Suppressor macrophage treated with lipopolysaccharide for 4 hours (primary cell): ENCODE measurements at regions not wholly inside any gene's neighbourhood (a gene's known extent, or its start where the extent isn't known, plus 50 kb on each side); places are given as distances from the start of the nearest gene placed in this dataset.

ENCODE experiments used
- DNase-seq: peaks from one replicate; pipeline ENCODE4 v3.0.0-alpha.2; 2020

DNA sequence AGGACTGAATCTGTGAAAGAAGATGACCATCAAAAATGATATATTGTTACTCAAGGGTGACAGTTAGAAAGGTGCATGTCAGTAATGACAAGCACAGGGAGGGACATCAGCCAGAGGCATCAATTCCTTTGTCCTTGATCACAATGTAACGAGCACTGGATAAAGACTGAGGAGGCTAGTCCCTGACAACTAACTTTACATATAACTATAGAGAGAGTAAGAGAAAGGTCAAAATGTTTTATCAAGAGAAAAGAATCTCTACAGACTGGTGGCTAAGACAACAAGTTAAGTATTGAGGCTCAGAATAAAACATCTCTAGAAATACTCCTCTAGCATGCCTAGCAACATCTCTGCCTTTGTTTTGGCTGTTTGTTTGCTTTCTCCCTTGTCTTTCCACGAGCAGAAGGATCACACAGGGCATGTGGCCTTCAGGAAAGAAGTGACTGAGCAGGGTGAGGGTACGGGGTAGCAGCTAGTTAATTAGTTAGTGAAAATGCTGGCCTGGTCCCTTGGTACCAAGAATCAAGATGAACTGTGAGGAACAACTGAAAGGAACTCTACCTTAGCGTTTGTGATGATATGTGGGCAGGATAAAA is 724.1 kb upstream of the MEF2C start:
- no peak for DNase-seq

DNA sequence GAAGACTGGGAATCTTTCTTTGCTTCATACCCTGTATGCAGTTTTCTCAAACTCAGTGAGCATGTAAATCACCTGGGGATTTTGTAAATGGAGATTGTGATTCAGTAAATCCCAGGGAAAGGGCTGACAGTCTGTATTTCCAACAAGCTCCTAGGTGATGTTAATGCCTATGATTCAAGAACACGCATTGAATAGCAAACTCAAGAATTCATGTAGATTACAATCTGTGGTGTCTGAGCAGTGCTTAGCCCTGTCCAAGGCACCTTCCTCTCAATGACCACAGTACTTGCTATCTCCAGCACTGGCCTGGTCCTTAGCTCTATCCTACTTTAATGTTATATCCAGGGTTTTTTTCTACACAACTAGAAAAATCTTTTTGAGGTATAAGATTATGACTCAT is 721.4 kb upstream of the MEF2C start:
- no peak for DNase-seq

DNA sequence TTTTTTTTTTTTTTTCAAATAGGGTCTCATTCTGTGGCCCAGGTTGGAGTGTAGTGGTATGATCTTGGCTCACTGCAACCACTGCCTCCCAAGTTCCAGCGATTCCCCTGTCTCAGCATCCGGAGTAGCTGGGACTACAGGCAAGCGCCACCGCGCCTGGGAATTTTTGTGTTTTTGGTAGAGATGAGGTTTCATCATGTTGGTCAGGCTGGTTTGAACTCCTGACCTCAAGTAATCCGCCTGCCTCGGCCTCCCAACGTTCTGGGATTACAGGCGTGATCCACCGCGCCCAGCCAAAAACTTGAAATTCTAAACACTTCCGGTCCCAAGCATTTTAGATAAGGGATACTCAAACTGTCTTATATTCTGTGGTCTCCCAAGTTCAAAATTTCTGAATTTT is 718.9 kb upstream of the MEF2C start:
- no peak for DNase-seq

DNA sequence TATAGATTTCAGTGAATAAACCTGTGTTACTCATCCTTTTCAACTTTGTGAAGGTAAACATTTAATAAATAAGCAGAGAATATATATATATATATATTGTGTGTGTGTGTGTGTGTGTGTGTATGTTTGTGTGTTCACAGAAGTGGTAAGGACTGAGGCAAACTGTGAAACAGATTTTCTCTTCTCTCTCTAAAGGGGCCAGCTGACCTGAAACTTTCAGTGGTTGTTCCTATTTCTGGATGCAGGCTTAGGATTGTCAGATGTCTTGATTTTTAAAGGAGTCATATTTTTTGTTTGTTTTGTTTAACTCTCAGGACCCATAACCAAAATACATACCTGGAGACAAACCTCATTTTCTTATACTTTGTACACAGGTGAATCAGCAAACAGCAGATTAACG is 714.9 kb upstream of the MEF2C start:
- no peak for DNase-seq

DNA sequence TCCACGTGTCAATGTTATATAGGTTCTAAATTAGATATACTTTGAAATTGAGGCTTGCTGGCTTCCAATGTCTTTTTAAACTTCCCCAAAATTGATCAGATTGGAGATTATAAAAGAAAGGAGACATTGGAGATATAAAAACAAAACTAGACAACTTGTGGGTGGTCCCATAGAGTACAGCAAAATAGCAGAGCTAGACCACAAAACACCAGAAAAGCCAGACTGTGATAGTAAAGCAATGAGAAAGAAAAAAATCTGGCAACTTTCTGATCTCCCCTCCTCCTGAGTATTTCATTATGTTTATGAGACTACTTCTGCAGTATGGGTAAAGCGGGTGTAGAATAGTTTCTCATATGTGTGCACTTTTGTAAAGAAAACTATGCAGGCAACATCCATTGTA is 713.8 kb upstream of the MEF2C start:
- no peak for DNase-seq

DNA sequence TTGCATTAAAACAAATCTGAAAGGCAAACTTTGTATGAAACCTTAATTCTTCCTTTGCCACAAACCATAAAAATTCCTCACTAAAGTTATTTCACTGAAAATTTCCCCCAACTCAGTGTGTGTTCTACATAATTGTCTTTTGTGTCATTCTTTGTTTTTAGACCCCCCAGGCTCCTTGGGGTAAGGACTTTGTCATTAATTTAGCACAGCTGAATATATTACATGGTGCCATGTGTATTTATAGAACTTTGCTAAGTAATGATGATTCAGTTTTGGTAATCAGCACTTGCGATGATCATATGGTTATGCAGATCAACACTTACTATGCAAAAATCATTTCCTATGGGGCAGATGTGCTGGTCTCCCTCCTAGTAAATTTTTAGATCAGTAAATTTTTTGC is 712.1 kb upstream of the MEF2C start:
- no peak for DNase-seq

DNA sequence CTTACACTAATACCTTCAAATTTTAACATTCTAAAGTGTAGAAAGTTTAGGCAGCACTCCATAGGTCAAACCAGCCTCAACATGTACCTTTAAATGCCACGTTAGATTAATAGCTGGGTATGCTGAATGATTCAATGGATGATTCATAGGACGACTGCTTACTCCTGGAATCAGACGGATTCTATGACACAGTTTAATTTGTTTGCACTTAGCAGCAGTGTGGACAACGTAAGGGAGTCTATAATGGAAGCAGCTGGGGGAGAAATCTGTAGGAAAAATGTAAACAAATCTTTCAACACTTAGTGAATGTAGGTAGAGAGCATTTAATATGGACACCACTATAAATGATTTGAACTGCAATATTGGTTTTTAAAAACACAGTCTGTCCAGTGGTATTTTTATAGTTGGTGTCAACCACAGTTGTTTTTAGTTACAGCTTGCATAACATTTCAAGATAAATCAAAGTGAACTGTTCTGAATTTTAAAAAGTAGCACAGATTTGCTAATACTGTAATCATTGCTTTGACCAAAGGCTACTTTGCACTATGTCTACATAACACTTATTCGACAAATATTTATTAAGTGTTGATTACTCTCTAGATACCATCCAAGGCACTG is 701.5 kb upstream of the MEF2C start:
- DNase-seq: no peak

DNA sequence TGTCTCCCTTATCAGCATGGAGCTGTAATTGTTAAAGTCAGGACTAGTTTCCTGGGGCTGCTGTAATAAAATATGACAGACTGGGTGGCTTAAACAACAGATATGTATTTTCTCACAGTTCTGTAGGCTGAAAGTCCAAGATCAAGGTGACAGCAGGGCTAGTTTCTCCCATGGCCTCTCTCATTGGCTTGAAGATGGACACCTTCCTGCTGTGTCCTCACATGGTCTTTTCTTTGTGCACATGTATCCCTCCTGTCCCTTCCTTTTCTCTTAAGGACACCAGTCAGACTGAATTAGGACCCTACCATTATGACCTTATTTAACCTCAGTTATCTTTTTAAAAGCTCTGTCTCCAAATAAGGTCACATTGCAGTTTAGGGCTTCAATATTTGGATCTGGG is 700.5 kb upstream of the MEF2C start:
- no peak for DNase-seq

DNA sequence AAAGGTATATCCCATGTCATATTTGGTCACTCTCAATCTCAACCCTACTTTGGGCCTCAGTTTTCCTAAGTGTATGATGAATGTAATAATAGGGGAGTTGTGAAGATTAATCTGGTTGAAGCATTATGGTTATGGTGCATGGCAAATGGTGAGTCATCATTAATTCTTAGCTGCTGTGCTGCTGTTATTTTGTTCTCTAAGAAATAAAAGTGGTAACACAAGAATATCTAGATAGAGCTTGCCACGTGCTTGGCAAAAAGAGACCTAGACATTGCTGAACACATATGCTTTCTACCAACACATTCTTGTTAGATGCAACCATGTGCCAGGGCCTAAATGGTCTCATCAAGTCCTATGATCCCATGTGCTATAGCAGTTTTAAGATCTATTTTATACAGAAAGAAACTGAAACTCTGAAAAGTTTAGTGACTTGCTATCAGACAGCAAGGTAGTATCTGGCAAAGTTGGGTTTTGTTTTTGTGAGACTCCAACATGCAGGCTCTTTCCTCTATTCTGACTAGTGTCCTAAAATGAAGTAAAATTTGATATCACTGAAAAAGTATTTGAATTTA is 699.9 kb upstream of the MEF2C start:
- DNase-seq: no peak

DNA sequence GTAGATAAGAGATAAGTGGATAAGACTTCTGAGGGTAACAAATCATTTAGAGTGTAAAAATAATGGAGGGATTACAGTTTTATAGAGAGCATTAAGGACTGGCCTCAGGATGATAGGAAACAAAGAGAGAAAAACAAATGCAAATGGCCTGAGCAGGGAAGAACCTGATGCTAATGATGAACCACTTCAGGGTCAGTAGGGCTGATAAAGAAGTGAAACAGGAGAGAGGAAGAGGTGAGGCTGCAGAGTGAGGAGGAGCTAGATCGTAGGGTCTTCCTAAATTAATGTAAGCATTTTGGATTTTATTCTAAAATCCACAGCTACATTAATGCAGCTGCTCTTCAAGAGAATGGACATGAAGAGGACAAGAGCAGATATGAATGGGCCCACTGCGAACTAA is 698.0 kb upstream of the MEF2C start:
- no peak for DNase-seq

DNA sequence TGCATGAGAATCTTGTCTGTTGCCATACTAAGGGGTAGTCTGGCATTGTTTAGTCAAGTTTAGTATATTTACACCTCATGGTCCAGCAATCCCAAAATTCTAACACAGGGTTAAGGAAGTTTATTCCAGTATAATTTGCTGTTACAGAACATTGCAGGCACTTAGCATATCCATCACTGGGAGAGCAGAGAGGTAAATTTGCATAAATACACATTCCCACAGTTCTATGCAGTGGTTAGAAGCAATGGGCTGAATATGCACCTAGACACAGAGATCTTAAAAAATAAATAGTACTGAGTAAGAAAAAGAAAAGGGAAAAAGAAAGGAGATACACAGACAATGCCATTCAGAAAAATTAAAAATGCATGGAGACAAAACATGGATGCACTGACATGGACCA is 692.3 kb upstream of the MEF2C start:
- DNase-seq: no peak

DNA sequence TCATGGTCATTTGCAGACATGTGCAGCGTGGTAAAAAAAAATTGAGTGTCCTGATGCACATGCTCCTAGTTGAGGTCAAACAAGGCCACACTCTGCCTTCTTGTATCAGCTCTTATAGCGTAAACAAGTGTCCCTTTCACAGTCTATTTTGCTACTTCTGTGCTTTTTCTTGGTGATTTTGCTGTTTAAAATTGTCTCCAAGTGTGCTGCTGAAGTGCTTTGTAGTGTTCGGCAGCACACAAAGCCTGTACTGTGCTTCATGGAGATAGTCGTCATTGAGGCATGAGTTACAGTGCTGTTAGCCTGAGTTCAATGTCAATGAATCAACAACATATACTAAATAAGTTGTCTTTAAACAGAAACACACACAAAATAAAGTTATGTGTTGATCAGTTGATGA is 690.4 kb upstream of the MEF2C start:
- DNase-seq: no peak

DNA sequence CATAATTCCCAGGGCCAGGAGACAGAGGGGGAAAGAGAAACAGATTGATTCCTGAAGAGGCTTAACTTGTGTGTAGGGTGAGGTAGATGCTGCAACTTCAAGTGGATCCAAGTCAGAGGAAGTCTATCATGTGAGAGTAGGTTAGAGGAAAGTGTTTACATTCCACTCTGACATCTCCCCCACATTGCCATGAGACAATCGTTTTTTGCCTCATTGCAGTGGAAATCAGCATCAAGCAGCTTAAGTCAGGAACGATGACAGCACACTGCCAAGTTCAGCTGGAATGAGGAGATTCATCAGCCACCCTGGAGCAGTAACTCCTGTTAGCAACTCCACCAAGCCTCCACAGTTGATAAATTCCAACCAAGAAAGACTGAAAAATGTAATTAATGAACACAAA is 689.7 kb upstream of the MEF2C start:
- DNase-seq: no peak

DNA sequence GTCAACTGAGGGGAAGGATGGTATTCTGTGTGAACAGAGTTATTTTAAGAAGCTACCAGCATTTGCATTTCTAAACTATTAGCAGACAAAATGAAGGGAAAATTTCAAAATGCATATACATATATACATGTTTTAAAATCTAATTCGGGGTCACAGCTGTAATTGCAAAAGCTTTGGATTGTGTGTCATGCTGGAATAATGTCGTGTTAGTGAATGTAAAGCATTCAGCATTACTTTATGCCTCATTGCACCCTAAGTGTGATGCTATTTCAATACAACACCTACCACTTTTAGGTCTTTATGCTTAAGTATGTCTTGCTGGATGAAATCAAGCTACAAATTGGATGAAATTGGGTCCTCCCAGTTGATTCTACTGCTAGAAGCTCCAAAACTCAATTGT is 687.6 kb upstream of the MEF2C start:
- no peak for DNase-seq

DNA sequence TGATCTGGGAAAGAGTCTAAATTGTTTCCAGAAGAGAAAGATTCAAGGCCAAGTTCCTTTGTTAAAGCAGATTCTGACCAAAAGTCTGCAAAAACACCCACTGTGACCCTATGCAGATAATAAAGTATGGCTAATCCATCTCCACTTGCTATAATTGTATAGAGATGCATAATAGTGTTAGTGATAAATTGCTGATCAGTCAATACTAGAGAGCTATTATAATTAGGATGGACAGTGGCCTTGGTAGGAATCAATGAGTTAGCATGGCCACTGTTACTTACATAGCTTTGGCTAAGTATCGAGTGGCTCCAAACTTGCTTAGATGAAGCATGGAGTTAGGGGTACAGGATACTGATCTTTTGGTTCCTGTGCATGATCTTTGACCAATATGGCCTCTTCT is 683.4 kb upstream of the MEF2C start:
- no peak for DNase-seq

DNA sequence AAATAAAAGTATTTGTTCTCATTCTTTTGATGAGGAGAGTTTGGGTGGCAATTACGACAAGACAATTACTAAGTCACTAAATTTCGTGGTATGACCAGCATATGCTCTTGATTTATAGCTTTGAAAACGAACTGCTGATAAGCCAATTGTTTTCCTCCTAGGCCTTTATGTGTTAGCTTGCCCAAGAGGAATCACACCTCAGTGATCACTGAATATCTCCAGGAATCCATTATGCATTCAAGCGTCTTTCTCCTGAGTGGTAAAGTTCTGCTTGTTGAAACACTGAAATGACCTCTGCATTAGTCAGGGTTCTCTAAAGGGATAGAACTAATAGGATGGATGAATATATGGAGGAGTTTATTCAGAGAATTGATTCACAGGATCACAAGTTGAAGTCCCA is 677.7 kb upstream of the MEF2C start:
- DNase-seq: no peak

DNA sequence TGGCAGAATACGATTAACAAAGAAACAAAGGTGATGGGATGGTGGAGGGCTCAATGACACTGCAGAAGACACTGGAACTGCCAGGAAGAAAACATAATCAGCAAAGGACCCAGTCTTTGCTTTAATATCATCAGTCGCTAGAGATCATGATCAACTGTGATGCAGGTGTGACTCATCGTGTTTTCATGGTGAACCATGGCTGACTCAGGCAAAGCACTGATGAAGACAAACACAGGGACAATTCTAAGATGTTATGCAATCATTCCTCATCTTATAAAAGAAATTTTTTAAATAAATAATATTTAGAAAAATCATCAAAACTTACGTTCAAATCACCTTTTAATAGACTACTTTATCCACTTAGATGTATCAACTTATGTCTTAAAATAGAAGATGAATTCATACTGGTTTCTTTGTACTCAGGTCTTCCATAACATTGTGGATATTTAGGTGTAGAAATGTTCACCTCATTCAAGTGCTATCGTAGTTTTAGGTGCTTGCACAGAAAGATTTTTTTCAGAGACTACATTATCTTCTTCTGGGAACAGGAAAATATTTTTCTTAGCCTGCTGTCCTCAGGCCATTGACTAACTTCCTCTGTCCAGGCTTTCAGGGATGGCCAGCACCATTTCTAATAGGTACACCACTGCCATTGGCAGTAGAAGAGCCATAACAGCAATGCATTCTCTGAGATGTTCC is 673.4 kb upstream of the MEF2C start:
- peak; percentile 68 for DNase-seq

DNA sequence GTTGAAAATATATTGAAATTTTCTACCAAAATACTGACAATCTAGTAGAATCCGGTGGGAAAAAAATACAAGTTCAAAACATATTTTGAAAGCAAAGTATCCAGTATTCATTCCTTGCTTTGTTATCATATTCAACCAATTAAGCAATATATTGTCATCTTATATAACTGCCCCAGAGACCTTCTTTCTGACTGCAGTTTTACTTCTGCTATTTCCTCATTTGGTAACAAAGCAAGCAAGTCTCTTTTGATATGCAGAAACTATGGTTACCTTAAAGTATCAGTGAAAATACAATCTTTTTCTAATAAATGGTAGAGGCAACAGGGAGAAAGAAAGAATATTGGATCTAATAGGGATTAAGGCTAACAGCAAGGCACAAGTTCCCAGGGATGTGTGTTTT is 663.7 kb upstream of the MEF2C start:
- DNase-seq: peak; percentile 20

DNA sequence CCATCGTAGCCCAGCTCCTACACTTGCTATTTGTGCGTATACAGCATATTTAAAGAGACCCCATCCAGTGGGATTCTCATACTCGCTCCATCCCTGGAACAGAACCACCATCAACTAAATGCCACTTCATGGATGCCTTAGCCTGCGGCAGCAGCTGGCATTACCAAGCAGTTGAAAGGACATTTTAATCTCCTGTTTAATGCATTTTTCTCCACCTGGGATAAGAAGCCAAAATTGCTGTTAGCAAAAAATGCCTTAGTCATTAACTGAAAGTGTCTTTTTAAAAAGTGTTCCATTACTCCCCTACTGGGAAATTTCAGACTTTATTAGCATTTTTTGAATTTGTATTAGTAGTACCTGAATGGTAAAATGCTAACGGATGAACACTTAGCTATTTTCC is 662.6 kb upstream of the MEF2C start:
- DNase-seq: no peak

DNA sequence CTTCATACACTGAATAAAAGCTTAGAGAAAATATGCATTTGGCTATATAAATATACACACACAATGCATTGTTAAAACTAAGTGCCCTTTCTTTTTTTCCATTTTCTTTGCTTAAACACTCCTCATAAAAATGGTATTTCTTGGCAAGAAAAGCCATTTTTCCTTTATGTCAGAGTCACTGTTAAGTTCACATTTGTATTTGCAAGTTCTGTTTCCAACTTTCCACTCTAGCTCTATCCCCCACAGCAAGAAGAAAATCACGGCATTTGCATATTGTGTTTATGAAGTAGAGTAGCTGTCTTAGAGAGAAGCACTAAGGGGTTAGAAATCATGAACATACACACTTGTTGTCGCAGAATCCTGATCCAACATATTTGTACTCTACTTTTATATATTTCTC is 662.1 kb upstream of the MEF2C start:
- DNase-seq: no peak

DNA sequence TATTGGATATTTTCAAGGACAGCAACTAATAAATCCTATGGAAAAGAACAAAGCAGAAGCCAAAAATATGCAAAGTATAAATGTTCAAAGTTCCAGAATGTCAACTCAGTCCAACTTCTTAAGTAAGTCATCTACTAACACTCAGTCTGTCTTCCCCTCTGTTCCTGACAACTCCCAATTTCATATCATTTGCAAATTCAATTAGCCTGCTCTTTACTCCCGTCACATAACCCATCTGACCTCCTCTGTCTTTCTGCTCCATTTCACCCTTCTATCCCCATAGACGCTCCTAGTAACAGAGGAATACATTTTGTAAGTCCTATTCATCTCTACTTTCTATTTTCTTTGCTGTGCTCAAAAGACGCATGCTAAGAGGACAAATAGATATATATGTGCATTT is 659.8 kb upstream of the MEF2C start:
- DNase-seq: no peak

DNA sequence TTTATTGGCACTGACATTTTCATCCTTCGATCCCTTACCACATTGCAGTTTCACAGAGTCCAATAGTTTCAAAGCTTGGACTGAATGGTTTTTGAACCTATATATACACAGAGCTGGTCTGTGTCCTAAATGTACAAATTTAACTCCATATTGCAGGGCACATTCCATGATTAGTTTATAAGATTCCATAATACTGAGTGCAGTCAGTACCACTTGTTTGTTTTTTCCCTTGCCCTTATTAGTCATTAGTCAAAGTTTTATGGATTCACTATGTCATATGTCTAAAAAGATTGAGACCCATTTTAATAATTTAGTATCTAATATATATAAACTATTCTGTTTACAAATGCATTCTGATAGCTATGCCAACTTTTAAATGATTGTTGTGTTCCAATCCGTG is 654.8 kb upstream of the MEF2C start:
- DNase-seq: no peak

DNA sequence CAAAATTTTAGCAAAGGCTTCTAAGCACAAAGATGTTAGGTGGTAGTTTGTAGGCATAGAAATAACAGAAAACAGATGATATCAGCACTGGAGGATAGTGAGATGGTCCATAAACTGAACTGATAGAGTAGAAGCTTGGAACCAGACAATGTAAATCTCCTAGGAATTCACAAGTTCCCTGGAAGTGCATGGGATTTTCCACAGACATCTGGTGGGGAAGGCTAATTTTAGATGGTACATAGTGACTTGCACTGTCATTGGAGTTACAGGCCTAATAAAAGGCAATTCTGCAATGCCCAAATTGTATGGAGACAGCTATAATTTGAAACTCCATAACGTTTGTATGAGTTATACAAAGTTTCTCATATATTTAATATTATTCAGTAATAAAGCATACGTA is 653.0 kb upstream of the MEF2C start:
- DNase-seq: no peak

DNA sequence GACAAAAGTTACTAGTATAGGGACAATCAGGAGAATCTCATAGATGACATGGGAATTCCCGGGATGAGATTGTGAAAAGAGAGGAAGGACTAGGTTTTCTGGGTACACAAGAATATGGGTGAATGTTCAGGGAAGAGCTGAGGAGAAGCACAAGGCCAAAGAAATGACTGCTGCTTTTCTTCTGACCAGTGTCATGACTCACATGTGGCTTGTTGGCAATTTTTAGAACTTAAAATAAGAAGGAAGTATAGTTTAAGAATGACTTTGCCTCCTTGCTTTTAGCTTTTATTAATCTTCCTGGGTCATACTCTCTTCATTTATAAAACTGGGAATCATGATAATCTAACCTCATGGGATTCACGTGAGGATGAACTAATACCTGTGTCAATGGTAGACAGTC is 652.4 kb upstream of the MEF2C start:
- DNase-seq: peak; percentile 62

DNA sequence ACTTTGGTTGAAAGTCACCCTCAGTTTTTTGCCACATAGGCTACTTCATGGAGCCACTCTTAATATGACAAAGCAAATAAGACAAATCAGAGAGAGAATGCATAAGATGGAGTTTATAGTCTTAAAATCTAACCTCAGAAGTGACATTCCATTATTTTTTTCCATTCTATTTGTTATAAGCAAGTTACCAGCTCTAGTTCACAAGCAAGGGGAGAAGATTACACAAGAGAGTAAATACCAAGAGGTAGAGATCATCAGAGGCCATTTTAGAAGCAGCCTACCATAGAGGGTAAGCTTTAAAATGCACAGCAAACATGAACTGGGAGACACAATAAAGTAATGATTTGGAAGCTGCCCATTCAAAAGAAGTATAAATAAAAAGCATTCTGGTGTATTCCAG is 651.3 kb upstream of the MEF2C start:
- DNase-seq: no peak
